ENCODE measurements at regions not wholly inside any gene's neighbourhood (a gene's known extent, or its start where the extent isn't known, plus 50 kb on each side); places are given as distances from the start of the nearest gene placed in this dataset.

DNA sequence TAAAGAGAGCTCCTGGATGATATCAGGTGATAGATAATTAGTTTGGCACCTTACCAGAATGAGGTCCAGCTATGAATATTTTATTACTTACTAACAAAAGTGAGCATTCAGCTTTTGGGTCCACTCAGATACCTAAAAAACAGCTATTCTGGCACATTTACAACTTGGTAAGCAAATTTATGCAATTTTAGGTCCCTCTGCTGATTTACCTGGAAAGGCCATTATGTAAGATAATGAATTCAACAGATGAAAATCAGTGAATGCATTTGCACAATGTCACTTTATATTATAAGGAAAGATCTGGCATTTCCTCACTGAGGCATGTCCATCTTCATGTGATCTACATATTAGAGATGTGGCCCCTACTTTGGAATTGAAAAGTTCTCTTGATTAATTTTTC lies 517.0 kb downstream of the SPRY1 start:
- in situ Hi-C loops (cut with HindIII; ENCODE audit: low sequenced_read_pairs), result no loop called here

DNA sequence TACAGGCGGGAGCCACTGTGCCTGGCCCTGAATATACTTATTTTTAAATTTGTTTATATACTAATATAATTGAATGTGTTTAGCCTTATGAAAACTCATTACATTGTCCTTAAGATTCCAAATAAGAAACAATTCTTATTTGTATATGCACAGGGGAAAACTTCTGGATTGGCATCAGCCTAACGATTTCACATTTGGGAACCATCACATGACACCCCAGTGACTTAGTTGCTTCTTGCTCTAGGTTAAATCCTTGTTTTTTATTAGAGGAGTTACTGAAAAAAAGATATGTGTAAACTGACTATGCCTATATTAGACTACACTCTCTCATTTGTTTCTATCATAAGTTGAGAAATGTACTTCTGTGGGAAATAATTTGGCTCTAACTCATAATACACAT lies 520.2 kb downstream of the SPRY1 start:
- in situ Hi-C loops (cut with HindIII; ENCODE audit: low sequenced_read_pairs), result no loop called here

GRCh38 chr4:123919576-123920098 lies 523.0 kb downstream of the SPRY1 start:
- in situ Hi-C loops (cut with HindIII; ENCODE audit: low sequenced_read_pairs), result no loop called here

GRCh38 chr4:123921339-123921738 lies 524.7 kb downstream of the SPRY1 start:
- in situ Hi-C loops (cut with HindIII; ENCODE audit: low sequenced_read_pairs), result no loop called here

- in situ Hi-C loops (cut with HindIII; ENCODE audit: low sequenced_read_pairs), result no loop called here
Observed at GRCh38 chr4:123922847-123923246, 526.3 kb downstream of the SPRY1 start.

- in situ Hi-C loops (cut with HindIII; ENCODE audit: low sequenced_read_pairs), result no loop called here
Observed at GRCh38 chr4:123924536-123924935, 527.9 kb downstream of the SPRY1 start.

GRCh38 chr4:123929565-123929964 lies 533.0 kb downstream of the SPRY1 start:
- in situ Hi-C loops (cut with HindIII; ENCODE audit: low sequenced_read_pairs), result no loop called here

- in situ Hi-C loops (cut with HindIII; ENCODE audit: low sequenced_read_pairs), result no loop called here
Observed at GRCh38 chr4:123930996-123931395, 534.4 kb downstream of the SPRY1 start.

- in situ Hi-C loops (cut with HindIII; ENCODE audit: low sequenced_read_pairs), result no loop called here
Observed at GRCh38 chr4:123934096-123934495, 537.5 kb downstream of the SPRY1 start.

DNA sequence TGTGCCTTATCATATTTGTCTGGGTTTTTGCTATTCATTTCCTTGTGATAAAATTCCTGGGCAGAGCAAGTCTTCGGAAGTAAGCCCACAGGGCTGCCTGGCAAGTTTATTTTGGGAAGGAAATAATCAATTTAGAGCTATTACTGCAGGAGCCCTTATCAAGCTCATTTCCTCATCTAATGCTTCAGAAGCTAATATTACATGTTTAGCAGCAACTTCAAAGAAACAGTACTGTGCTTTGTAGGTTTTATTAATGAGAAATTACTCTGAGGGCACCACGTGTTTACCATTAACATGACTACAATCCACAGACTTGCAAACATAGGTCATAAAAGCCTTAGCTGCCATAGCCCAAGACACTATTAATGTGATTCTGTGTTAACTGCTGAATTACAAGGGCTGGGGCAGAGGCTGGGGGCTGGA lies 540.0 kb downstream of the SPRY1 start:
- in situ Hi-C loops (cut with HindIII; ENCODE audit: low sequenced_read_pairs), result no loop called here

DNA sequence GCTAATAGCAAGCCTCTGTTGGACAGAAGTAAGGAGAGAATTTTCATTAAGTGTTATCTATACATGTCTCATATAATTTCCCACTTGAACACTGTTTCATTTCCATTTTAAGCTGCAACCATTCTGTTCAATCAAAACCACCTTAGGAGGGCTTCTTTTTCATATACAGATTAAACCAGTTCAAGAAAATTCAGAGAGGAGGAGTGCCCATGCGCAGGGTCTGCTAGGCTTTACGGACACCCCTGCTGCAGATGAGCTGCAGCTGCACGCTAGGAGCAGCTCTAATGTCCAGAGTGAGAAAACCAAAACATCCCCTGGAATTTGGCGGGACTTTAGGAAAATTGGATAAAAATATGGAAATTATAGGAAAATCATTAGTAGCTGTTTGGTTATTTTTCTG lies 541.0 kb downstream of the SPRY1 start:
- in situ Hi-C loops (cut with HindIII; ENCODE audit: low sequenced_read_pairs), result no loop called here

DNA sequence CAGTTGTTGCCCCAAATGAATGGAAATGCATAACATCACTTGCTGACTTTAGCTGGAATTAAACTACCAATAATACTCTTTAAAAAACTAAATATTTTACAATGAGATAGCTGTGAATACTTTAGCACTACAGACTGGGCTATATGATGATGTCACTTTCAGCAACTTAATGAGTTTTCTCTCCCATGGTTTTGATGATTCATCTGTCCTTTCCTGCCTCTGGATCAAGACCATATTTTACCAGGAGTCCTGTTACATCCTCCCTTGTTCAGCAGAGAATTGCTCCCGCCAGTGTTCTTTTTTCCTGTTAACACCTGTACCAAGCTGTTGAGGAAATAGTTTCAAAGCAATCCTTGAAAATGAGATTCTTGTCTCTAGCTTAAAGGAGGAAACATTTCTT lies 543.0 kb downstream of the SPRY1 start:
- in situ Hi-C loops (cut with HindIII; ENCODE audit: low sequenced_read_pairs), result no loop called here

DNA sequence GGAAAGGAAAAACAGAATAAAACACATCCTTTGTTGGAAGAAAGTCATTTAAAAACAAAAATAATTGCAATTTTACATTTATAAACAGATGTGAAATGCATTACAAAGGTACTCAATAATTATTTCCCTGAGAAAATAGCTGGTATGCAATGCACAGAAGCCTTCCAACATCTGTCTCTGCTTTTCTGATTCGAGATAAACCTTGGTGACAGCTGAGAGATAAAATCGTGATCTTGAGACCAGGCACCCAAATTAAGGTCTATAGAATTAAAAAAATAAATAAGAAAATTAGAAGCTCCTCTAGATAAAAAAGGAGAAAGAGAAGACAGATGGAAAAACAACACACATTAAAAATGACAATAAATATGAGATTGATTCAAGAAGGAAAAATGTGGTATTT lies 544.0 kb downstream of the SPRY1 start:
- in situ Hi-C loops (cut with HindIII; ENCODE audit: low sequenced_read_pairs), result no loop called here

DNA sequence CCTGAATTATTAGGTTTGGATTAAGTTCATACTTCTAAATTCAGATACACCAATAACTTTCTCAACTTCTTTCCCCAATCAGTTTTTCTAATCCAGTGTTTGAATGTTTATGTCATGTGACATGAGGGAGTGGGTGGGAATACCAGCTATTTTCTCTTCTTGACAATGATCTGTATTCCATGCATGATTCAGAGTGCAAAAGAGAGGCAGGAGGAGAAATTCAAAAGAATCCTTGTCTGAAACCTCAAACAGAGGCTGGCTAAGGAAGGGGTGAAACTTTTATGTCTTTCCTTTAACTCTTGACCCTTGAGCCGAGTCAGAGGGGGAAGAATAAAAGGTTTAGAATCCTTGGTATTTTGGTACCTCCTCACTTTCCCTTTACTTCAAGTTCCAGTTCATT lies 544.7 kb downstream of the SPRY1 start:
- in situ Hi-C loops (cut with HindIII; ENCODE audit: low sequenced_read_pairs), result no loop called here

- in situ Hi-C loops (cut with HindIII; ENCODE audit: low sequenced_read_pairs), result no loop called here
Observed at GRCh38 chr4:123943976-123944375, 547.4 kb downstream of the SPRY1 start.

DNA sequence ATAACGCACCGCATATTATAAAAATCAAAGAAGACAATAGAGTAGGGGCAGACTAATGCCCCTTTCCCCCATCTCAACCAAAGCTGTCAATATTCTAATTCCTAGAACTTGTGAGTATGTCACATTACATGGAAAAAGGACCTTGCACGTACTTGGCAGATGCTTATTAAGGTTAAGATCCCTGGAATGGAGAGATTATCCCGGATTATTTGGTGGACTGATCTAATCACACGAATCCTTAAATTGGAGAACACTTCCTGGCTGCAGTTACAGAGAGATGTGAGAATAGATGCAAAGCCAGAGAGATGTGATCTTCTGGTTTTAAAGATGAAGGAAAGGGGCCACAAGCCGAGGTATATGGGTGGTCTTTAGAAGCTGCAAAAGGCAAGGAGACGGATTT lies 548.7 kb downstream of the SPRY1 start:
- in situ Hi-C loops (cut with HindIII; ENCODE audit: low sequenced_read_pairs), result no loop called here

DNA sequence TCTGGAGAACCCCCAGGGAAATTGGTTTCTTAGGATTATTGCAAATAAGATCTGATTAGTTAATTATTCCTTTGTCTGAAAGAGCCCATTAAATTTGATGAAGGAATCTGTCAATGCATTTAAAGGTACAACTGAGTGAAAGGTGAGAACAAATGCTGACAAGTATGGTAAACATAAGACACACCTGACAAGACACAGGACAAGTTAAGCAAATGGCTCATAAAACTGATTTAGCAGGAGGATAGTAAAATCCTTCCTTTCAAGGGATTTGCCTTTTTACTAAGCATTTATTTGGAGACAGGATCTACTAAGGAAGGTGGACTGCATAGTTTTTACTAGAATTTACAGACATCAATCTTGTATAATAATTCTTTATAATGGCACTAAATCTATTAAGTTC lies 553.9 kb downstream of the SPRY1 start:
- in situ Hi-C loops (cut with HindIII; ENCODE audit: low sequenced_read_pairs), result no loop called here

- in situ Hi-C loops (cut with HindIII; ENCODE audit: low sequenced_read_pairs), result no loop called here
Observed at GRCh38 chr4:123952530-123953274, 556.1 kb downstream of the SPRY1 start.

- in situ Hi-C loops (cut with HindIII; ENCODE audit: low sequenced_read_pairs), result no loop called here
Observed at GRCh38 chr4:123953566-123953965, 557.0 kb downstream of the SPRY1 start.

DNA sequence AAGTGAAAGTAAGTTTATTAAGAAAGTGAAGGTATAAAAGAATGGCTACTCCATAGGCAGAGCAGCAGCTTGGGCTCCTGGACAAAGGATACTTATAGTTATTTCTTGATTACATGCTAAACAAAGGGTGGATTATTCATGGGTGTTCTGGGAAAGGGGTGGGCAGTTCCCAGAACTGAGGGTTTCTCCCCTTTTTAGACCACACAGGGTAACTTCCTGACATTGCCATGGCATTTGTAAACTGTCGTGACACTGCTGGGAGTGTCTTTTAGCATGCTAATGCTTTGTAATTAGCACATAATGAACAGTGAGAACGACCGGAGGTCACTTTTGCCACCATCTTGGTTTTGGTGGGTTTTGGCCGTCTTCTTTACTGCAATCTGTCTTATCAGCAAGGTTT lies 557.6 kb downstream of the SPRY1 start:
- in situ Hi-C loops (cut with HindIII; ENCODE audit: low sequenced_read_pairs), result no loop called here

DNA sequence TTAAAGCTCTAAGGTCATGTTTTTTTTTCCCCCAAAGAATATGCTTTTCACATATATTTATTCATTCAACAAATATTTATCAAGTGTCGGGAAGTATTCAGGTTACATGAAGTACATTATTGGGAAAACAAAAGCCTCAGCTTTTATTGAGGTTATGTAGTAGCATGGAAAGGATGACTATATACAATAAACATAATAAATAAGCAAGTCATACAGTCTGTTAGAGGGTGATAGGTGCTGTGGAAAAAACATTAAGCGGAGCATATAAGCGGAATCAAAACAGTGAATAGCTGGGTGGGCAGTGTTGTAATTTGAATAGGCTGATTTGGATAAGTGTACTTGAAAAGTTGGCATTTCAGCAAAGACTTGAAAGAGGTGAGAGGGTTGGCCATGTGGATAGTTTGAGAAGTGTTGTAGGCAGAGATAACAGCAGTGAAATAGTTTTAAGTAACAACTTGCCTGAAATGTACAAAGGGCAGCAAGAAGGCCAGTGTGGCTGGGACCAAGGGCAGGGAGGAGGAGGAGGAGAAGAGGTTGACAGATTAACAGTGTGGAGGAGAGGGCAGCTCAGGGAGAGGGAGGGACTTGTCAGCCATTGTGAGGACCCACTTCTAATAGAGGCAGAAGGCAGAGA lies 558.7 kb downstream of the SPRY1 start:
- in situ Hi-C loops (cut with HindIII; ENCODE audit: low sequenced_read_pairs), result no loop called here

GRCh38 chr4:123956204-123956603 lies 559.6 kb downstream of the SPRY1 start:
- in situ Hi-C loops (cut with HindIII; ENCODE audit: low sequenced_read_pairs), result no loop called here
